Panc1 (cell line): ENCODE measurements at regions not wholly inside any gene's neighbourhood (a gene's known extent, or its start where the extent isn't known, plus 50 kb on each side); places are given as distances from the start of the nearest gene placed in this dataset.

Experiments
- POLR2AphosphoS5 ChIP-seq: IDR thresholded peaks from 2 replicates; pipeline ENCODE4 v1.6.1; 2012; ENCODE audit warnings: mild to moderate bottlenecking, low read depth, low read length, moderate library complexity
- SIN3A ChIP-seq: IDR thresholded peaks from 2 replicates; pipeline ENCODE4 v1.6.1; 2012; ENCODE audit warnings: low read depth, mild to moderate bottlenecking, low read length, moderate library complexity, borderline replicate concordance; ENCODE audit not compliant: insufficient read depth
- TF ChIP-seq, protein P1 (sequence below): fragments of 450-650 bp; IDR thresholded peaks from 2 replicates; pipeline ENCODE4 v1.5.1; 2017; ENCODE audit warnings: mild to moderate bottlenecking

- TF ChIP-seq, protein P1, sequence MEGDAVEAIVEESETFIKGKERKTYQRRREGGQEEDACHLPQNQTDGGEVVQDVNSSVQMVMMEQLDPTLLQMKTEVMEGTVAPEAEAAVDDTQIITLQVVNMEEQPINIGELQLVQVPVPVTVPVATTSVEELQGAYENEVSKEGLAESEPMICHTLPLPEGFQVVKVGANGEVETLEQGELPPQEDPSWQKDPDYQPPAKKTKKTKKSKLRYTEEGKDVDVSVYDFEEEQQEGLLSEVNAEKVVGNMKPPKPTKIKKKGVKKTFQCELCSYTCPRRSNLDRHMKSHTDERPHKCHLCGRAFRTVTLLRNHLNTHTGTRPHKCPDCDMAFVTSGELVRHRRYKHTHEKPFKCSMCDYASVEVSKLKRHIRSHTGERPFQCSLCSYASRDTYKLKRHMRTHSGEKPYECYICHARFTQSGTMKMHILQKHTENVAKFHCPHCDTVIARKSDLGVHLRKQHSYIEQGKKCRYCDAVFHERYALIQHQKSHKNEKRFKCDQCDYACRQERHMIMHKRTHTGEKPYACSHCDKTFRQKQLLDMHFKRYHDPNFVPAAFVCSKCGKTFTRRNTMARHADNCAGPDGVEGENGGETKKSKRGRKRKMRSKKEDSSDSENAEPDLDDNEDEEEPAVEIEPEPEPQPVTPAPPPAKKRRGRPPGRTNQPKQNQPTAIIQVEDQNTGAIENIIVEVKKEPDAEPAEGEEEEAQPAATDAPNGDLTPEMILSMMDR = no peak
- TF ChIP-seq POLR2AphosphoS5 = no peak
- TF ChIP-seq SIN3A = no peak
Observed at GRCh38 chr17:69703751-69704150, 289.3 kb downstream of the MAP2K6 start.
